Breast epithelium (tissue), 4 donors: ENCODE measurements at regions not wholly inside any gene's neighbourhood (a gene's known extent, or its start where the extent isn't known, plus 50 kb on each side); places are given as distances from the start of the nearest gene placed in this dataset.

Experiments used
- DNase-seq, 2 donors: peaks; one replicate each; pipeline ENCODE4 v3.0.0-alpha.2; 2019; ENCODE audit warnings: low spot score in 2 of 2
- H3K27ac ChIP-seq, 2 donors: fragments of 200-600 bp; sonication (generic) in 1 of 2; one replicate each; pipeline ENCODE4 v1.5.1; 2016 to 2019; ENCODE audit warnings: mild to moderate bottlenecking in 1 of 2
- H3K27me3 ChIP-seq, 2 donors: fragments of 200-600 bp; sonication (generic) in 1 of 2; one replicate each; pipeline versions ENCODE4 v1.5.1 to v1.6.0; 2017 to 2019; ENCODE audit warnings: control low read depth in 1 of 2, mild to moderate bottlenecking in 1 of 2
- H3K36me3 ChIP-seq: fragments of 200-600 bp; one replicate; pipeline ENCODE4 v1.5.1; 2019
- H3K4me1 ChIP-seq, 2 donors: fragments of 200-600 bp; sonication (generic); one replicate each; pipeline ENCODE4 v1.5.1; 2016 to 2019; ENCODE audit warnings: control low read depth in 1 of 2
- H3K4me3 ChIP-seq, 3 donors: fragments of 200-600 bp; sonication (generic); 1 replicate in 2 of 3; 2 replicates in 1 of 3; pipeline ENCODE4 v1.5.1; 2016 to 2019; ENCODE audit warnings: mild to moderate bottlenecking in 3 of 3, moderate library complexity in 2 of 3
- H3K9me3 ChIP-seq, 2 donors: fragments of 200-600 bp; sonication (generic) in 1 of 2; one replicate each; pipeline ENCODE4 v1.5.1; 2016 to 2019; ENCODE audit warnings: control low read depth in 1 of 2
- CTCF ChIP-seq, 3 donors: fragments of 450-650 bp; IDR thresholded peaks; one replicate each; pipeline ENCODE4 v1.5.1; 2016 to 2017; ENCODE audit warnings: antibody characterized with exemption in 3 of 3, mild to moderate bottlenecking in 3 of 3, moderate library complexity in 3 of 3
- POLR2A ChIP-seq: fragments of 450-650 bp; IDR thresholded peaks from one replicate; pipeline ENCODE4 v1.6.1; 2016; ENCODE audit warnings: antibody characterized with exemption, mild to moderate bottlenecking, moderate library complexity
- POLR2AphosphoS5 ChIP-seq, 3 donors: sonication (generic); formaldehyde crosslinking; IDR thresholded peaks; one replicate each; pipeline ENCODE4 v1.6.1; 2017; ENCODE audit warnings: antibody characterized with exemption in 3 of 3
- intact Hi-C: fragments of 100-400 bp; cut with DNase I; formaldehyde crosslinking; loops from one replicate; pipeline ENCODE4 v1.15.1; 2023; ENCODE audit warnings: low total_unique reads

DNA sequence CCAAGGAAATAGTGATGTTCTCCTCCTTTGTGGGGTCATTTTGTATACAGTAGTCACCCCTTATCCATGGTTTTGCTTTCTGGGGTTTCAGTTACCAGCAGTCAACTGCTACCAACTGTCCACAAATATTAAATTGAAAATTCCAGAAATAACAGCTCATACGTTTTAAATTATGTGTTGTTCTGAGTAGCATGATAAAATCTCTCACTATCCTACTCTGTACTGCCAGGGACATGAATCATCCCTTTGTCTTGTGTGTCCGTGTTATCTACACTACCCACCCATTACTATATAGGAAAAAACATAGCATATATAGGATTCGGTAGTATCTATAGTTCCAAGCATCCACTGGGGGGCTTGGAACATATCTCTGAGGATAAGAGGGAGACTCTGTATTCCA is 120.9 kb upstream of the DCC start:
- Histone ChIP-seq H3K36me3 (no peaks in the 10 kb centered on the region), H3K4me1 (no peaks in the 10 kb centered on the region)
- intact Hi-C loops = no loop called here

GRCh38 chr18:52220062-52220591 is 119.9 kb upstream of the DCC start:
- H3K27ac ChIP-seq = no peak overlapping the region
- TF ChIP-seq POLR2AphosphoS5 (IDR thresholded peaks at IDR 0.05) = no peak
- TF ChIP-seq POLR2A = no peak
- TF ChIP-seq CTCF (IDR thresholded peaks at IDR 0.05) = no peak
- H3K27me3 ChIP-seq = no peaks in the 10 kb centered on the region
- H3K4me1 ChIP-seq = no peaks in the 10 kb centered on the region
- H3K9me3 ChIP-seq = no peaks in the 10 kb centered on the region
- DNase-seq = no peak
- no peak overlapping the region for H3K4me3 ChIP-seq
- no peaks in the 10 kb centered on the region for H3K36me3 ChIP-seq
- intact Hi-C loops = no loop called here

More for the DNA sequence above, 120.9 kb upstream of the DCC start:
- H3K27me3 ChIP-seq = no peaks in the 10 kb centered on the region
- no peaks in the 10 kb centered on the region for H3K9me3 ChIP-seq
- H3K27ac ChIP-seq = no peak overlapping the region
- no peak for TF ChIP-seq CTCF (IDR thresholded peaks at IDR 0.05)
- TF ChIP-seq POLR2AphosphoS5 (IDR thresholded peaks at IDR 0.05) = no peak
- DNase-seq = no peak
- no peak overlapping the region for H3K4me3 ChIP-seq

- TF ChIP-seq POLR2AphosphoS5 (IDR thresholded peaks at IDR 0.05) (no peak), CTCF (IDR thresholded peaks at IDR 0.05) (no peak), POLR2A (no peak)
- H3K27me3 ChIP-seq = no peaks in the 10 kb centered on the region
- no peaks in the 10 kb centered on the region for H3K9me3 ChIP-seq
- no peak overlapping the region for H3K27ac ChIP-seq
- intact Hi-C loops = no loop called here
- H3K36me3 ChIP-seq = no peaks in the 10 kb centered on the region
- no peak overlapping the region for H3K4me3 ChIP-seq
- DNase-seq = no peak
- H3K4me1 ChIP-seq = no peaks in the 10 kb centered on the region
Observed at GRCh38 chr18:52222211-52222610, 117.8 kb upstream of the DCC start.

DNA sequence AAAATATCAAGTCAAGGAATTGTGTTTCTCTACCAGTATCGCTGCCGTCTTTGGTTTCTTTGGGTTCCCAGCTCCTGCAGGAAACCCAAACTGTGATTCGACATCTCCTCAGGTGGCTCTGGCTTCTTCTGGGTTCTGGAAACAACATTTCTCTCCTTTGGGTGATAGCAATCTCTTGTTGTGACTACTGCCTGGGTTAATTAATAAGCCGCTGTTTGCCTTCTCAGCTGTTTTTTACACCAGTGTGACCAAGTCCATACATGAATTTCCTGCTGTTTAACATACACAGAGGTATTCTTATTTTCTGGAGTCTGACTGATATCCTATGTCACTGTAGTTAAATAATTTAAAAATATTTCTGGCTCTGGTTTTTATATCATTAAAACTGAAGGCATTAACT is 112.5 kb upstream of the DCC start:
- Histone ChIP-seq H3K9me3 (no peaks in the 10 kb centered on the region), H3K4me3 (no peak overlapping the region), H3K36me3 (no peaks in the 10 kb centered on the region), H3K4me1 (no peaks in the 10 kb centered on the region), H3K27ac (no peak overlapping the region), H3K27me3 (no peaks in the 10 kb centered on the region)
- intact Hi-C loops = no loop called here
- DNase-seq = no peak
- no peak for TF ChIP-seq POLR2A
- no peak for TF ChIP-seq CTCF (IDR thresholded peaks at IDR 0.05)
- no peak for TF ChIP-seq POLR2AphosphoS5 (IDR thresholded peaks at IDR 0.05)

DNA sequence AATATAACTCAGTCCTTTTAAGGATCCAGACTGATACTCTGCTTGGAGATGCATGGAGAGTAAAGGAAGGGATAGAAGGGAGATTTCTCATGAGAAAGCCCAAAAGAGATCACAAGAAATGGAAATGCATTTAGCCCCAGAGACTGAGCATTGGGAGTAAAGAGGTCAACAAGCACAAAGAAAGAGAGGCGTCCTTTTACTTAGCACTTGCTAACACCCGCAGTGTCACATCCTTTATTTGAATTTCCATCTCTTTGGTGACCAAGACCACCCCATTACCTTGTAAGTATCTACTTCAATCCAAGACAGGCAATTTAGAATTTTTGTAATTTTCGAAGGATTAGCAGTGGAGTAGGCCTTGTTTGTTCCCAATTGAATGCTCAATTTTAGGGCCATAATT is 111.8 kb upstream of the DCC start:
- intact Hi-C loops = no loop called here

More for the DNA sequence above, 111.8 kb upstream of the DCC start:
- no peak overlapping the region for H3K4me3 ChIP-seq
- no peak for DNase-seq
- H3K27me3 ChIP-seq = no peaks in the 10 kb centered on the region
- H3K36me3 ChIP-seq = no peaks in the 10 kb centered on the region
- H3K4me1 ChIP-seq = no peaks in the 10 kb centered on the region
- no peak overlapping the region for H3K27ac ChIP-seq
- H3K9me3 ChIP-seq = no peaks in the 10 kb centered on the region
- TF ChIP-seq CTCF (IDR thresholded peaks at IDR 0.05) (no peak), POLR2A (no peak), POLR2AphosphoS5 (IDR thresholded peaks at IDR 0.05) (no peak)
